ENCODE measurements at regions not wholly inside any gene's neighbourhood (a gene's known extent, or its start where the extent isn't known, plus 50 kb on each side); places are given as distances from the start of the nearest gene placed in this dataset.

DNA sequence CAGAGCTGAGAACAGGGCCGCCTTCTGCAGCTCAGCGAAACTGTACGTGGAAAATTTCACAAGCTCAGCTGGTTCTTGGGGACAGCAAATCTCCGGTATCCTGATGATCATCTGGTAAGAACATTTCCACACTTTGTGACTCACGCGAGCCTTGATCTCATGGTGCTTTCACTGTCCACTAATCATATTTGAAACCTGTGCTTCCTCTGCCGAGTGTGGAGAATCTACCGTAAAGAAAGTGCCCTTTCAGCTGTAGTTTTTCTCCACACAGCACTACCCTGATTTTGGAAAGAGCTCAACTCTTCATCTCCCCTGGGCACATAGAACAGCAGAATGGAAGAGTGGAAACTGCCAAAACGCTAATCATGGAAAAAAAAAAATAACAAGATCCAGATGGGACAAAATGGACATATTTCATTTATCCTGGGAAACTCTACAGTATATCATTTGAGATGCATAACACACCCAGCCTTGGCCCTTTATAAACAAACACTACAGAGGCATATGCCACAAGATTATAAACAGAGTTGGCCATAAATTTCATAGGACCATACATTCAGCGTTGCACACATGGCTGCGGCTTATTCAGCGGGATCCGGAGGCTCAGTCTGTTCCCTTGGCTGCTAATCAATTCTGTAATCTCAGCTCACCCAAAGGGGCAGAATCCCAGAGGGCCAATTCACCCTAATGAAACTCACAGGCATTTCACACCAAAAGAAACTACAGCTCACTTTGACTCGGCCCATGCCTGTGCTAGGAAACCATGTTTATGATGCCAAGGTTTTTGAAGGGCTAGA lies 434.5 kb downstream of the HDGFL1 start:
- H3K9me3 ChIP-seq (ENCODE audit: control insufficient read depth, insufficient read depth, low read depth, low read length): peaks cover 4% of the 10 kb centered on the region; the same call in 1 of the 2 replicates
- H3K36me3 ChIP-seq (ENCODE audit: control insufficient read depth, insufficient read depth, low read length): no peaks in the 10 kb centered on the region
- no peak overlapping the region for H3K9ac ChIP-seq (ENCODE audit: low read length)
- H3K27me3 ChIP-seq (ENCODE audit: control insufficient read depth, insufficient read depth, low read length): no peaks in the 10 kb centered on the region
- H3K4me3 ChIP-seq (ENCODE audit: low read depth, low read length): no peak overlapping the region
- no peak overlapping the region for H3K27ac ChIP-seq (ENCODE audit: low read depth, low read length)
- peaks cover 23% of the 10 kb centered on the region for H3K4me1 ChIP-seq (ENCODE audit: control insufficient read depth, insufficient read depth, low read length)

GRCh38 chr6:23006656-23007055 lies 437.3 kb downstream of the HDGFL1 start:
- peaks cover 23% of the 10 kb centered on the region for H3K4me1 ChIP-seq (ENCODE audit: control insufficient read depth, insufficient read depth, low read length)
- H3K27ac ChIP-seq (ENCODE audit: low read depth, low read length): no peak overlapping the region
- no peaks in the 10 kb centered on the region for H3K9me3 ChIP-seq (ENCODE audit: control insufficient read depth, insufficient read depth, low read depth, low read length)
- no peak overlapping the region for H3K9ac ChIP-seq (ENCODE audit: low read length)
- H3K27me3 ChIP-seq (ENCODE audit: control insufficient read depth, insufficient read depth, low read length): no peaks in the 10 kb centered on the region
- no peak overlapping the region for H3K4me3 ChIP-seq (ENCODE audit: low read depth, low read length)
- no peaks in the 10 kb centered on the region for H3K36me3 ChIP-seq (ENCODE audit: control insufficient read depth, insufficient read depth, low read length)

DNA sequence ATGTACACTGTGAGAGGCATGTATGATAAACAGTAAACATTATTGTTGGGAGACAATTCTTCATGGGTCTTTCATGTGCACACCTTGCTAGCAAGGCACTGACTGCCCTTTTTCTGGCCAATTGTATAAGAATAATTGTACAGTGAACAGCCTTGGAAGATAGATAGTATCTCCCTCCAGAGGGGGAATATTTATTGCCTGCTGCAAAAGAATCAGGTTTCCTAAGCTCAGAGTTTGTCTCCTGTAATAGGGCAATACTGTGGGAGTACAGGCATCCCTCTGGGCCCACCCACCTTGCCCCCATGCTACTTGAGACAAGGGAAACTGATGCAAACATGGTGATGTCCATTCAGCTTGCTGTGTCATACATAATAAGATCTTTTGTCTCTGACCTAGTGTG lies 442.2 kb downstream of the HDGFL1 start:
- Histone ChIP-seq H3K4me3 (ENCODE audit: low read depth, low read length) (no peak overlapping the region), H3K9me3 (ENCODE audit: control insufficient read depth, insufficient read depth, low read depth, low read length) (no peaks in the 10 kb centered on the region), H3K36me3 (ENCODE audit: control insufficient read depth, insufficient read depth, low read length) (no peaks in the 10 kb centered on the region), H3K27me3 (ENCODE audit: control insufficient read depth, insufficient read depth, low read length) (no peaks in the 10 kb centered on the region), H3K9ac (ENCODE audit: low read length) (no peak overlapping the region), H3K27ac (ENCODE audit: low read depth, low read length) (no peak overlapping the region), H3K4me1 (ENCODE audit: control insufficient read depth, insufficient read depth, low read length) (peaks cover 10% of the 10 kb centered on the region)

DNA sequence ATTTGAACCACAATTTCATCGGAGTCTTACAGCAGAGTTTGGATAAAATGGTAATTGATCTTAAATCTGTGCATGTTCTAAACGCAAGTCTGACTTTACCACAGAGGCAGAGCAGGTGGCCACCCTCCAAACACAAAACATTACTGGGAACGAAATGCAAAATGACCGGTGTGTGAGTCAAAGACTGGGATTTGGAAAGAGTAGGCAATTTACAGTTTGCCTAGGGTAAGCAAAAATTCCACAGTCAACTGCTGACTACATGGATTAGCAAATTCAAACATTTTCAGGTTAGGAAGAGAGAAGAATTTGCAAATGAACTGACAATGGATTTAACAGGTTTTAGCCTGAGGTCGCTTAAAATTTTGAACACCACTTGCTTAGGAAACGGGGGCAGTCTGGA lies 444.4 kb downstream of the HDGFL1 start:
- no peak overlapping the region for H3K27ac ChIP-seq (ENCODE audit: low read depth, low read length)
- no peaks in the 10 kb centered on the region for H3K27me3 ChIP-seq (ENCODE audit: control insufficient read depth, insufficient read depth, low read length)
- no peak overlapping the region for H3K9ac ChIP-seq (ENCODE audit: low read length)
- H3K4me3 ChIP-seq (ENCODE audit: low read depth, low read length): no peak overlapping the region
- peaks cover 10% of the 10 kb centered on the region for H3K4me1 ChIP-seq (ENCODE audit: control insufficient read depth, insufficient read depth, low read length)
- no peaks in the 10 kb centered on the region for H3K36me3 ChIP-seq (ENCODE audit: control insufficient read depth, insufficient read depth, low read length)
- H3K9me3 ChIP-seq (ENCODE audit: control insufficient read depth, insufficient read depth, low read depth, low read length): no peaks in the 10 kb centered on the region

DNA sequence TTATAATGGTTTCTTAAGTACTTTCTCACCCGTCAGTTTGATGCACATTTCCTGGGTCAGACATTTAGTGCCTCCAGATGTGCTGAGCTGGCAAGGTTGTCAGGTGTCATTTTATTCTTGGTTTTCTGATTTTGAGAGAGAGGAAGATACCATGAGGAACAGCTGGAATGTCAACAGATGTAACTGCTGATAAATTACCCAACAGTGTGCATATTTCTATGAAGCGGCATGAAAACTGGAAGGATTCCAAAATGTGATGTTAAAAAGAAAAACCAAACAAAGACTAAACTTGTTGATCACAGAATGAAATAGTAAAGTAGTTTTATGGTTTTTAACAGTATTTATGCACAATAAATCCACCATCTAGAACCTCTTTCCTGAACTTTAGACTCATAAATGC lies 447.3 kb downstream of the HDGFL1 start:
- no peaks in the 10 kb centered on the region for H3K9me3 ChIP-seq (ENCODE audit: control insufficient read depth, insufficient read depth, low read depth, low read length)
- H3K27ac ChIP-seq (ENCODE audit: low read depth, low read length): no peak overlapping the region
- no peaks in the 10 kb centered on the region for H3K36me3 ChIP-seq (ENCODE audit: control insufficient read depth, insufficient read depth, low read length)
- H3K4me3 ChIP-seq (ENCODE audit: low read depth, low read length): no peak overlapping the region
- peaks cover 10% of the 10 kb centered on the region for H3K4me1 ChIP-seq (ENCODE audit: control insufficient read depth, insufficient read depth, low read length)
- H3K27me3 ChIP-seq (ENCODE audit: control insufficient read depth, insufficient read depth, low read length): no peaks in the 10 kb centered on the region
- no peak overlapping the region for H3K9ac ChIP-seq (ENCODE audit: low read length)

DNA sequence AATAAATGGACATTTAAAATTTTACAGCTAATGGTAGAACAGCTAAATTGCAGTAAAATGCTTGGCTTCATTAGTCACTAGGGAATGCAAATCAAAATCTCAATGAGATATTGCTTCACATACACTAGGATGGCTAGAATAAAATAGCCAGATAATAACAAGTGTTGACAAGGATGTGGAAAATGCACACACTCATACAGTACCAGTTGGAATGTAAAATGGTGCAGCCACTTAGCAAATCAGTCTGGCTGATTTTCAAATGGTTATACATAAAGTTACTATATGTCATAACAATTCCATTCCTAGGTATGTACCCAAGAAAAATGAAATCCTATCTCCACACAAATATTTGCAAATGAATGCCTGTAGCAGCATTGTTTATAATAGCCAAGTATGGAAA lies 452.1 kb downstream of the HDGFL1 start:
- Histone ChIP-seq H3K4me3 (ENCODE audit: low read depth, low read length) (no peak overlapping the region), H3K9ac (ENCODE audit: low read length) (no peak overlapping the region), H3K4me1 (ENCODE audit: control insufficient read depth, insufficient read depth, low read length) (no peaks in the 10 kb centered on the region), H3K36me3 (ENCODE audit: control insufficient read depth, insufficient read depth, low read length) (no peaks in the 10 kb centered on the region), H3K27me3 (ENCODE audit: control insufficient read depth, insufficient read depth, low read length) (no peaks in the 10 kb centered on the region), H3K27ac (ENCODE audit: low read depth, low read length) (no peak overlapping the region), H3K9me3 (ENCODE audit: control insufficient read depth, insufficient read depth, low read depth, low read length) (no peaks in the 10 kb centered on the region)

DNA sequence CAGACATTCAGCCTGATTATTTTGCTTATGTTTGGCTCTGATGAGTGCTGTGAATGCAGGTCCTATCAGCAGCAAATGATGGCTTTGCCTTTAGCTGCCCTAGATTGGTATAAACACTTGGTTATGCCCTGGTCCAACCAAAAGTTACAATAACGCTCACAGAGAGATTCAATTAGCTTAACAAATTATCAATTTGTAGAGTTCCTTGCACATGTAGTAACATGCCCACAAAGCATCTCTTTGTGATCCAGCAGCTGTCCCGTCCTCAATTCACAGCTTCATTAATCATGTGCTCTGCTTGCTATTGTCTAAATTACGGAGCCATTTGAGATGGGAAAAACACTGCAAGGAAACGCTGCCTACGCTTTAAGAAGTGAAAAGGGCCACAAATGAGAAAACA lies 457.9 kb downstream of the HDGFL1 start:
- H3K4me1 ChIP-seq (ENCODE audit: control insufficient read depth, insufficient read depth, low read length): peaks cover 9% of the 10 kb centered on the region
- H3K27me3 ChIP-seq (ENCODE audit: control insufficient read depth, insufficient read depth, low read length): no peaks in the 10 kb centered on the region
- no peak overlapping the region for H3K9ac ChIP-seq (ENCODE audit: low read length)
- H3K27ac ChIP-seq (ENCODE audit: low read depth, low read length): no peak overlapping the region
- no peak overlapping the region for H3K4me3 ChIP-seq (ENCODE audit: low read depth, low read length)
- no peaks in the 10 kb centered on the region for H3K36me3 ChIP-seq (ENCODE audit: control insufficient read depth, insufficient read depth, low read length)
- peaks cover 3% of the 10 kb centered on the region; the same call in 1 of the 2 replicates for H3K9me3 ChIP-seq (ENCODE audit: control insufficient read depth, insufficient read depth, low read depth, low read length)

DNA sequence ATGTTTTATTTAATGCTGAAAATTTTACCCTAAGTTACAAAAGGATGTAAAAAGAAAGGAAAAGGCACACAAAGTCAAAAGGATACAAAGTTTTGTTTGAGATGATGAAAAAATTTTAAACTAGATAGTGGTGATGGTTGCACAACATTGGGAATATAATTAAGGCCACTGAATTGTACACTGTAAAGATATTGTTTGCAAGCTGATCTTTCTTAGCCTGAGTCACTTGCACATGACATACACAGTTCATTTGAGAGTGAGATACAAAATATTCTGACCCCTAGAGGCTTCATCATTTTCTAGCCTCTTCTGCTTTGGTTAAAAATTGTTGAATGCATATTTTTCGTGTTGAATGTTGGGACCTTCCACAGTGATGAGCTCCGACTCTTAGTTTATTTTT lies 462.6 kb downstream of the HDGFL1 start:
- Histone ChIP-seq H3K9me3 (ENCODE audit: control insufficient read depth, insufficient read depth, low read depth, low read length) (peaks cover 3% of the 10 kb centered on the region; the same call in 1 of the 2 replicates), H3K36me3 (ENCODE audit: control insufficient read depth, insufficient read depth, low read length) (no peaks in the 10 kb centered on the region), H3K4me1 (ENCODE audit: control insufficient read depth, insufficient read depth, low read length) (peaks cover 9% of the 10 kb centered on the region), H3K4me3 (ENCODE audit: low read depth, low read length) (no peak overlapping the region), H3K27me3 (ENCODE audit: control insufficient read depth, insufficient read depth, low read length) (no peaks in the 10 kb centered on the region), H3K9ac (ENCODE audit: low read length) (no peak overlapping the region), H3K27ac (ENCODE audit: low read depth, low read length) (no peak overlapping the region)

- no peak overlapping the region for H3K4me3 ChIP-seq (ENCODE audit: low read depth, low read length)
- no peaks in the 10 kb centered on the region for H3K36me3 ChIP-seq (ENCODE audit: control insufficient read depth, insufficient read depth, low read length)
- no peaks in the 10 kb centered on the region for H3K4me1 ChIP-seq (ENCODE audit: control insufficient read depth, insufficient read depth, low read length)
- peaks cover 3% of the 10 kb centered on the region; the same call in 1 of the 2 replicates for H3K9me3 ChIP-seq (ENCODE audit: control insufficient read depth, insufficient read depth, low read depth, low read length)
- no peaks in the 10 kb centered on the region for H3K27me3 ChIP-seq (ENCODE audit: control insufficient read depth, insufficient read depth, low read length)
- H3K9ac ChIP-seq (ENCODE audit: low read length): no peak overlapping the region
- no peak overlapping the region for H3K27ac ChIP-seq (ENCODE audit: low read depth, low read length)
These were observed 465.6 kb downstream of the HDGFL1 start for GRCh38 chr6:23034926-23035325.

GRCh38 chr6:23036406-23036983 lies 467.1 kb downstream of the HDGFL1 start:
- Histone ChIP-seq H3K27ac (ENCODE audit: low read depth, low read length) (no peak overlapping the region), H3K9me3 (ENCODE audit: control insufficient read depth, insufficient read depth, low read depth, low read length) (no peaks in the 10 kb centered on the region), H3K9ac (ENCODE audit: low read length) (no peak overlapping the region), H3K27me3 (ENCODE audit: control insufficient read depth, insufficient read depth, low read length) (no peaks in the 10 kb centered on the region), H3K36me3 (ENCODE audit: control insufficient read depth, insufficient read depth, low read length) (no peaks in the 10 kb centered on the region), H3K4me3 (ENCODE audit: low read depth, low read length) (no peak overlapping the region), H3K4me1 (ENCODE audit: control insufficient read depth, insufficient read depth, low read length) (no peaks in the 10 kb centered on the region)

DNA sequence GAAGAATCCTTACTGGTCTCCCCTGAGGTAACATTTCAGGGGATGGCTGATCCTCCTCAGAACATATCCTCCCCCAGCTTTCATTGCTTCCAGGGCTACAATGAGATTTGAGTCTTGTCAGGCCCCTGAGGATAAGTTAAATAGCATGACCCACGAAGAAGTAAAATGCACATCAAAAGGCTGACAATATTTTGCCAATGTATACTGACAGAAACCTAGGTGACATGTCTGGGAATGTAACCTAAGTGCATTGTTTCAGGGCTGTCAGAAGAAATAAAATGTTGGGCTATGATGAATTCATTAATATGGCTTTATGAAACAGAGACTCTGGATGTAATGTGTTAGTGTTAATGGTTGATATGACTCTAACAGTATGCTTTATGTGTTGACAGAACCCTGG lies 471.5 kb downstream of the HDGFL1 start:
- Histone ChIP-seq H3K9me3 (ENCODE audit: control insufficient read depth, insufficient read depth, low read depth, low read length) (no peaks in the 10 kb centered on the region), H3K27ac (ENCODE audit: low read depth, low read length) (no peak overlapping the region), H3K4me3 (ENCODE audit: low read depth, low read length) (no peak overlapping the region), H3K27me3 (ENCODE audit: control insufficient read depth, insufficient read depth, low read length) (no peaks in the 10 kb centered on the region), H3K4me1 (ENCODE audit: control insufficient read depth, insufficient read depth, low read length) (no peaks in the 10 kb centered on the region), H3K9ac (ENCODE audit: low read length) (no peak overlapping the region), H3K36me3 (ENCODE audit: control insufficient read depth, insufficient read depth, low read length) (no peaks in the 10 kb centered on the region)

Data from HUES6 (cell line).